ENCODE measurements at regions not wholly inside any gene's neighbourhood (a gene's known extent, or its start where the extent isn't known, plus 50 kb on each side); places are given as distances from the start of the nearest gene placed in this dataset.

DNA sequence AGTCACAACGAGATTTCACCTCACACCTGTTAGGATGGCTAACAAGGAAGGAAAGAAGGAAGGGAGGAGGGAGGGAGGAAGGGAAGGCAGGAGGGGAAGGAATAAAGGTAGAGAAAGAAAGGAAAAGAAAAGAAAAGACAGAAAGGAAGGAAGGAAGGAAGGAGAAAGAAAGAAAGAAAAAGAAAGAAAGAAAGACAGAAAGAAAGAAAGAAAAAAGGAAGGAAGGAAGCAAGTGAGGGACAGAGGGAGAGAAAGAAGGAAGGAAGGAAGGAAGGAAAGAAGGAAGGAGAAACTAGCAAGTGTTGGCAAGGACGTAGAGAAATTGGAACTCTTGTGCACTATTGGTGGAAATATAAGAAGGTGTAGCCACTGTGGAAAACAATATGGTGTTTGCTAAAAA lies 52.2 kb downstream of the CCDC185 start:
- H3K4me3 ChIP-seq (replicated peaks in 1 of 2; ENCODE audit: low read depth in 2 of 2, low read length in 2 of 2) = no peak overlapping the region
- TF ChIP-seq, protein P1, sequence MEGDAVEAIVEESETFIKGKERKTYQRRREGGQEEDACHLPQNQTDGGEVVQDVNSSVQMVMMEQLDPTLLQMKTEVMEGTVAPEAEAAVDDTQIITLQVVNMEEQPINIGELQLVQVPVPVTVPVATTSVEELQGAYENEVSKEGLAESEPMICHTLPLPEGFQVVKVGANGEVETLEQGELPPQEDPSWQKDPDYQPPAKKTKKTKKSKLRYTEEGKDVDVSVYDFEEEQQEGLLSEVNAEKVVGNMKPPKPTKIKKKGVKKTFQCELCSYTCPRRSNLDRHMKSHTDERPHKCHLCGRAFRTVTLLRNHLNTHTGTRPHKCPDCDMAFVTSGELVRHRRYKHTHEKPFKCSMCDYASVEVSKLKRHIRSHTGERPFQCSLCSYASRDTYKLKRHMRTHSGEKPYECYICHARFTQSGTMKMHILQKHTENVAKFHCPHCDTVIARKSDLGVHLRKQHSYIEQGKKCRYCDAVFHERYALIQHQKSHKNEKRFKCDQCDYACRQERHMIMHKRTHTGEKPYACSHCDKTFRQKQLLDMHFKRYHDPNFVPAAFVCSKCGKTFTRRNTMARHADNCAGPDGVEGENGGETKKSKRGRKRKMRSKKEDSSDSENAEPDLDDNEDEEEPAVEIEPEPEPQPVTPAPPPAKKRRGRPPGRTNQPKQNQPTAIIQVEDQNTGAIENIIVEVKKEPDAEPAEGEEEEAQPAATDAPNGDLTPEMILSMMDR (IDR thresholded peaks at IDR 0.05; ENCODE audit: low read depth, low read length) = no peak
- DNase-seq (ENCODE audit: low read depth in 2 of 2) = no peak

DNA sequence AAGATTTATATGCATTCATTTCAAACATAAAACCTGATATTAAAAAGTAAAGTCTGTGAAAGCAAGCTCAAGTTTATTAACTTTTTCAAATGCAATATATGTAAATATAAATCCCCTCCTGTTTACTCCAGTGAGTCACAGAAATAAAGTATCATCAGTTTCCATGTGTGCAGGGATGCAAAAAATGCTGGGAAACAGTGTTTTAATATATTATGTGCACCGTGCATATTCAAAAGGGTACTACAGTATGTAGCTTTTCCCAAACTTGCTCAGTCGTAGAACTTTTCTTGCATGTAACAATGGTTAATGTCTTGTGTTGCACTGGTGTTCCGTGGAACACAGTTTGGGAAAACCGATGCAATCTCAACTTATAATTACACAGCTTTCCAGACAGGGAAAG lies 60.7 kb downstream of the CCDC185 start:
- DNase-seq (ENCODE audit: low read depth in 2 of 2) = no peak
- TF ChIP-seq, protein P1 (IDR thresholded peaks at IDR 0.05; ENCODE audit: low read depth, low read length) = no peak
- H3K4me3 ChIP-seq (replicated peaks in 1 of 2; ENCODE audit: low read depth in 2 of 2, low read length in 2 of 2) = no peak overlapping the region

DNA sequence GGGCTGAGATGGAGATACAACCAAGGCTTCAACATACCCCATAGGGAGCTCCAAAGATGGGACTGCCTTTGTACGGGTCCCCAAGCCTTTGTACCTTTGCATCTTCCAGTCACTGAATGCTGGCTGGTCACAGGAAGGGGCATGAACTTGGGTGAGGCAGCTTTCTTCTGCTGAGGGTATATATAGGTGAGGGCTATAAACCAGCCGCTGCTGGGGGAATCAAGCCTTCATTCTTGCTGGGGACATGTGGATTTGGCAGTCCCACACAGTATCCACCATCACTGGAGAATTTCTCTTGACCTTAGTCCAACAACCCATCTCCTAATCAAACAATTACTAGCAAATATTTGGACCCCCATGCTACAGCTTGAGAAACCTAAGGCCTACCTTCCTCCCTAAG lies 61.7 kb downstream of the CCDC185 start:
- TF ChIP-seq, protein P1 (IDR thresholded peaks at IDR 0.05; ENCODE audit: low read depth, low read length) = no peak
- no peak for DNase-seq (ENCODE audit: low read depth in 2 of 2)
- no peak overlapping the region for H3K4me3 ChIP-seq (replicated peaks in 1 of 2; ENCODE audit: low read depth in 2 of 2, low read length in 2 of 2)

DNA sequence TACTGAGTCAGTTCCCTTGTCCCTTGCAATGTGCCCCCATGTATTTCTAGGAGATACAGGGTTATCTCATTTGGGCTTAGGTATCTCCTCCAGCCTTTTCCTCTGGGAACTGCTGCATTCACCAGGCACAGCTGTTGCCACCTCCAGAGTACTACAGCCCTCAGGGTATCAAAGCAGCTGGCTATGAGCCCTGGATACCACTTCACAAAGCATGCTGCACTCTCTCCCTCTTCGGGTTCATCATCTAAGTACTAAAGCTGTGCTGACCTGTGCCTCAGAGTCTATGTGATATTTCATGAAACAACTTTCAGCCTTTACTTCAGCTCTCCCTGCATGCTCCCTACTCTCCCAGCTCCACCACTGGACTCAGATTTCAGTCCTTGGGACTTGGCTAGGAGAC lies 62.3 kb downstream of the CCDC185 start:
- H3K4me3 ChIP-seq (replicated peaks in 1 of 2; ENCODE audit: low read depth in 2 of 2, low read length in 2 of 2) = no peak overlapping the region
- TF ChIP-seq, protein P1 (IDR thresholded peaks at IDR 0.05; ENCODE audit: low read depth, low read length) = no peak
- DNase-seq (ENCODE audit: low read depth in 2 of 2) = no peak

DNA sequence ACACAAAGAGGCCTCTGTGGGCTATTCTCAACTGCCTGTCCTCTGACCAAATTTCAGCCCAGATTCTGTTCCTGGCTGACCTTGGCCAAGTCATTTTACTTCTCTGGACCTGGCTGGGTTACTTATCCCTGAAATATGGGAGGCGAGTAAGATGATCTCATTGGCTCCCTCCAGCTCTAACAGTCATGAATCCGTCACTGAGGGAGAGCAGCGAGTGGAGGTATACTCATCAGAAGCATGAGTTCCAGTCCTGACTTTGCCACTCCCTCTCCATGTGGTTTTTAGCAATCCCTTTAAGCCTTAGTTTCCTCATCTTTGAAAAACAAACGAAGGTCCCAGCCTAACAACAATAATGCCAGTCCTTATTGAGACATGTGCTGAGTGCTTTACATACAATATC lies 63.5 kb downstream of the CCDC185 start:
- H3K4me3 ChIP-seq (replicated peaks in 1 of 2; ENCODE audit: low read depth in 2 of 2, low read length in 2 of 2) = no peak overlapping the region
- TF ChIP-seq, protein P1 (IDR thresholded peaks at IDR 0.05; ENCODE audit: low read depth, low read length) = no peak
- DNase-seq (ENCODE audit: low read depth in 2 of 2) = no peak

DNA sequence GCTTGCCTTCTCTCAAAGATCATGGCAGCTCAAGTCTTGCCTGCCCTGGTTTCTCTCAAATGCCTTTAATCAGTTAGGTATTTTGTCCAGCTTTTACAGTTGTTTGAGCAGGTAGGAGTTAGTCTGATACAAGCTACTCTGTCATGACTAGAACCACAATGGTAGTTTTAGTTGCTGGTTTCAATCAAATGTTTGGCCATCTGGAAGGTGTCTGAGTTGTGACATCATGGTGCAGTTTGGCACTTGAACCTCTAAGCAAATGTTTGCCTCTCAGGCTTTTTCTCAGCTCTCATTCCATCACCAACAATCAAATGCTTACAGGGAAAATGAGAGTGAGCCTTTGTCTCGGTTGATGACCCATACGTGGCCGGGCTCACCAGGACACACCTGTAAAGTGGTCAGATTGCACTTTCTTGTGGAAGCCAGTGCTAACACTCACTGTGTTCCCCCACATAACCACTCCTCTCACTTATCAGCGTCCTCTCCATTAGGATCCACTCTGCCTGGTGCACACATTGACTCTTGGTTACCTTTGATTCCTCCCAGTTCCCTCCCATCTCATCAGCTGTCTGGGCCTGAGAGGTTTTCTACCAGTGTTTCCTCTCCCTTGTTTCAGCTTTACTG lies 67.5 kb downstream of the CCDC185 start:
- TF ChIP-seq, protein P1 (IDR thresholded peaks at IDR 0.05; ENCODE audit: low read depth, low read length) = no peak
- DNase-seq (ENCODE audit: low read depth in 2 of 2) = no peak
- H3K4me3 ChIP-seq (replicated peaks in 1 of 2; ENCODE audit: low read depth in 2 of 2, low read length in 2 of 2) = no peak overlapping the region

DNA sequence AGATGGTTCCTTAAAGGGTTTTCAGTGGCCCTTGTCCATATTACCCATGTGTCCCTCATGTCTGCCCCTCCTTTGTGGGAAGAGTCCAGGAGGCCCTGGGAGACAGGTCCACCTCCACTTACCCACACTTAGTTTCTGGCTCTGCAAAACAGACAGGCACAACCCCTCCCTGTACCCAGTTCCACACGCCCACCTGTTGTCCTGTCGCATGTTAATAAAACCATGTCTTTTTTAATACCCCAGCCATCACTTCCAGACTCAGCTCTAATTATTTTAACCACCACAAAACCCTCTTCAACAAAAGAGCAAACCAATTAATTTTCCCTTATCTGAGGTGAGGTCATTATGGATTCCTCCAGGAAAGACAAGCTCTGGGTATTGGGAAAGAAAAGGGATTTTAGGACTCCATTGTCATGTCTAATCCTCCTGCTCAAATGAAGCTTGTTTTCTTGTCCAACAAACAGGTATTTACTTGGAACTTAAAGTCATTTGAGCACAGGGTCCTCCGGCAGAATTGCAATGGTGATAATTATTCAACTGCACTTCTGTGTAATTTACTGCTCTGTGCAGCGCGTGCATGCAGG lies 68.9 kb downstream of the CCDC185 start:
- no peak for DNase-seq (ENCODE audit: low read depth in 2 of 2)
- TF ChIP-seq, protein P1 (IDR thresholded peaks at IDR 0.05; ENCODE audit: low read depth, low read length) = no peak

More for the DNA sequence above, 68.9 kb downstream of the CCDC185 start:
- H3K4me3 ChIP-seq (replicated peaks in 1 of 2; ENCODE audit: low read depth in 2 of 2, low read length in 2 of 2) = no peak overlapping the region

All from cardiac fibroblast (primary cell).